ENCODE measurements at regions not wholly inside any gene's neighbourhood (a gene's known extent, or its start where the extent isn't known, plus 50 kb on each side); places are given as distances from the start of the nearest gene placed in this dataset.

DNA sequence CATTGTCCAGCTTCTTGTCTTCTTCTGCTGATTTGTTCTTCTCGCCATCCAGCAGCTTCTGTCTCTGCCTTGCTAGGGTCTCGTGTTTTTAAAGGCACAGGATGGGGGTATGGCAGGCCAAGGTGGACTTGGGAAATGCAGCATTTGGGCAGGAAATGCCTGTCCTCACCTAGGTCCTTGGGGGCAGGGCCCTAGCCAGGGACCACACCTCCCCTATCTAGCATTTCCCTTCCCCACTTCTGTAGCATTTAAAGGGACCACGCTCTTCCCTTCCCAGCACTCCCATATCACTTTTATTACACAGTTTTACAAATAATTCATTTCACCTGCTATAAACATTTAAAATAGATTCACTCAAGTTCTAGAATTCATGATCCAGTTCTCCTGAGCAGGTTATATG lies 315.4 kb upstream of the LMCD1 start:
- dilution Hi-C loops (cut with MboI; ENCODE audit: extremely low pct_ligation_motif_present, low sequenced_read_pairs), result no loop called here
- no peaks in the 10 kb centered on the region for H4K20me1 ChIP-seq (replicated peaks; ENCODE audit: control insufficient read depth, extremely low read depth, insufficient read depth, low read length)
- no peak for DNase-seq (ENCODE audit: low read depth, low spot score)

More for the DNA sequence above, 315.4 kb upstream of the LMCD1 start:
- Histone ChIP-seq H3K79me2 (ENCODE audit: control insufficient read depth, insufficient read depth, low read length) (no peaks in the 10 kb centered on the region), H3K9me3 (replicated peaks; ENCODE audit: control insufficient read depth, insufficient read depth, low read length) (no peaks in the 10 kb centered on the region), H3K4me3 (replicated peaks in 1 of 3; ENCODE audit: insufficient read depth in 1 of 3, low read depth in 1 of 3, low read length in 3 of 3) (no peak overlapping the region), H3K36me3 (ENCODE audit: control insufficient read depth in 2 of 2, extremely low read depth in 1 of 2, insufficient read depth in 2 of 2, low read length in 2 of 2) (no peaks in the 10 kb centered on the region), H2AFZ (ENCODE audit: low read depth, low read length) (no peak overlapping the region), H3K9ac (replicated peaks; ENCODE audit: extremely low read depth, insufficient read depth, low read length) (no peak overlapping the region), H3K4me1 (ENCODE audit: control insufficient read depth, extremely low read depth, insufficient read depth, low read length) (no peaks in the 10 kb centered on the region), H3K9me1 (replicated peaks; ENCODE audit: control insufficient read depth, extremely low read depth, insufficient read depth, low read length) (no peaks in the 10 kb centered on the region), H3K27ac (ENCODE audit: insufficient read depth, low read depth, low read length) (no peak overlapping the region), H3K4me2 (ENCODE audit: insufficient read depth, low read length) (no peak overlapping the region), H3K27me3 (ENCODE audit: control insufficient read depth in 2 of 2, insufficient read depth in 2 of 2, low read length in 2 of 2) (no peaks in the 10 kb centered on the region)
- intact Hi-C loops (cut with micrococcal nuclease), result no loop called here
- POLR2A ChIA-PET, result no interaction called here
- CTCF ChIA-PET, result no interaction called here
- no peak for TF ChIP-seq JUN (IDR thresholded peaks at IDR 0.05; ENCODE audit: borderline replicate concordance, insufficient read depth, insufficient read length, low read depth)
- no peak for TF ChIP-seq MYC (IDR thresholded peaks at IDR 0.05; ENCODE audit: low read depth, low read length)
- no peak for TF ChIP-seq POLR2A (IDR thresholded peaks at IDR 0.05; ENCODE audit: low read depth, low read length)
- TF ChIP-seq, protein P1, sequence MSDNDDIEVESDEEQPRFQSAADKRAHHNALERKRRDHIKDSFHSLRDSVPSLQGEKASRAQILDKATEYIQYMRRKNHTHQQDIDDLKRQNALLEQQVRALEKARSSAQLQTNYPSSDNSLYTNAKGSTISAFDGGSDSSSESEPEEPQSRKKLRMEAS (IDR thresholded peaks at IDR 0.05; ENCODE audit: insufficient read depth, insufficient read length), result no peak
- TF ChIP-seq FOS (IDR thresholded peaks at IDR 0.05; ENCODE audit: borderline replicate concordance, insufficient read depth, low read length), result no peak
- TF ChIP-seq EZH2 (IDR thresholded peaks at IDR 0.05; ENCODE audit: borderline replicate concordance, low read depth, low read length, severe bottlenecking), result no peak
- TF ChIP-seq, protein P2, sequence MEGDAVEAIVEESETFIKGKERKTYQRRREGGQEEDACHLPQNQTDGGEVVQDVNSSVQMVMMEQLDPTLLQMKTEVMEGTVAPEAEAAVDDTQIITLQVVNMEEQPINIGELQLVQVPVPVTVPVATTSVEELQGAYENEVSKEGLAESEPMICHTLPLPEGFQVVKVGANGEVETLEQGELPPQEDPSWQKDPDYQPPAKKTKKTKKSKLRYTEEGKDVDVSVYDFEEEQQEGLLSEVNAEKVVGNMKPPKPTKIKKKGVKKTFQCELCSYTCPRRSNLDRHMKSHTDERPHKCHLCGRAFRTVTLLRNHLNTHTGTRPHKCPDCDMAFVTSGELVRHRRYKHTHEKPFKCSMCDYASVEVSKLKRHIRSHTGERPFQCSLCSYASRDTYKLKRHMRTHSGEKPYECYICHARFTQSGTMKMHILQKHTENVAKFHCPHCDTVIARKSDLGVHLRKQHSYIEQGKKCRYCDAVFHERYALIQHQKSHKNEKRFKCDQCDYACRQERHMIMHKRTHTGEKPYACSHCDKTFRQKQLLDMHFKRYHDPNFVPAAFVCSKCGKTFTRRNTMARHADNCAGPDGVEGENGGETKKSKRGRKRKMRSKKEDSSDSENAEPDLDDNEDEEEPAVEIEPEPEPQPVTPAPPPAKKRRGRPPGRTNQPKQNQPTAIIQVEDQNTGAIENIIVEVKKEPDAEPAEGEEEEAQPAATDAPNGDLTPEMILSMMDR (IDR thresholded peaks at IDR 0.05; ENCODE audit: extremely low read depth in 1 of 2, insufficient read depth in 1 of 2, low read depth in 1 of 2, low read length in 2 of 2), result no peak
- TF ChIP-seq GATA2 (IDR thresholded peaks at IDR 0.05; ENCODE audit: insufficient read depth, insufficient read length, low read depth, low read length), result no peak
- no peak for TF ChIP-seq POLR2AphosphoS5 (IDR thresholded peaks at IDR 0.05; ENCODE audit: insufficient read depth, low read depth, low read length)
- no TSS peak for BruUV-seq (replicated peaks)
- no peak for FAIRE-seq

Measured in endothelial cell of umbilical vein (primary cell).